Neuronal stem cell (in vitro differentiated cells): ENCODE measurements at regions not wholly inside any gene's neighbourhood (a gene's known extent, or its start where the extent isn't known, plus 50 kb on each side); places are given as distances from the start of the nearest gene placed in this dataset.

Source experiments
- DNase-seq: peaks from one replicate; pipeline ENCODE4 v3.0.0-alpha.2; 2013; ENCODE audit warnings: low spot score
- H2AFZ ChIP-seq: one replicate; pipeline ENCODE4 v1.6.1; 2013; ENCODE audit warnings: mild to moderate bottlenecking, low read length, inconsistent platforms
- H2AK5ac ChIP-seq: 2 replicates; pipeline ENCODE4 v1.6.1; 2013; ENCODE audit warnings: low read depth, mild to moderate bottlenecking, inconsistent platforms, low read length, moderate library complexity, mixed read lengths
- H2BK120ac ChIP-seq: 2 replicates; pipeline ENCODE4 v1.6.1; 2013; ENCODE audit warnings: low read depth, mild to moderate bottlenecking, inconsistent platforms, low read length, moderate library complexity, mixed read lengths
- H2BK12ac ChIP-seq: one replicate; pipeline ENCODE4 v1.6.1; 2013; ENCODE audit warnings: low read length, inconsistent platforms
- H2BK15ac ChIP-seq: 2 replicates; pipeline ENCODE4 v1.6.1; 2013; ENCODE audit warnings: mild to moderate bottlenecking, low read length, inconsistent platforms, mixed read lengths
- H2BK5ac ChIP-seq: one replicate; pipeline ENCODE4 v1.6.1; 2013; ENCODE audit warnings: inconsistent platforms, mild to moderate bottlenecking, low read length, moderate library complexity
- H3K14ac ChIP-seq: one replicate; pipeline ENCODE4 v1.6.1; 2013; ENCODE audit warnings: low read length, inconsistent platforms
- H3K18ac ChIP-seq: 2 replicates; pipeline ENCODE4 v1.6.1; 2013; ENCODE audit warnings: low read length, inconsistent platforms
- H3K23ac ChIP-seq: 2 replicates; pipeline ENCODE4 v1.6.1; 2013; ENCODE audit warnings: low read depth, mild to moderate bottlenecking, mixed read lengths, low read length, inconsistent platforms; ENCODE audit not compliant: poor library complexity
- H3K27ac ChIP-seq: replicated peaks from 3 replicates; pipeline ENCODE4 v1.5.1; 2013; ENCODE audit warnings: low read length, inconsistent platforms
- H3K27me3 ChIP-seq, 3 experiments: 2 replicates each; pipeline ENCODE4 v1.6.1; 2013; ENCODE audit warnings: low read length in 3 of 3, mild to moderate bottlenecking in 2 of 3, inconsistent platforms in 1 of 3, low read depth in 1 of 3, mixed read lengths in 1 of 3, moderate library complexity in 1 of 3; ENCODE audit not compliant: control insufficient read depth in 3 of 3, insufficient read depth in 3 of 3
- H3K36me3 ChIP-seq, 2 donors: replicated peaks in 1 of 2; 2 replicates each; pipeline ENCODE4 v1.6.1; 2013; ENCODE audit warnings: low read length in 2 of 2; ENCODE audit not compliant: control insufficient read depth in 2 of 2, insufficient read depth in 2 of 2
- H3K4ac ChIP-seq: 2 replicates; pipeline ENCODE4 v1.6.1; 2013; ENCODE audit warnings: inconsistent platforms, mild to moderate bottlenecking, low read length, moderate library complexity
- H3K4me1 ChIP-seq, 2 donors: 1 replicate in 1 of 2; 2 replicates in 1 of 2; pipeline ENCODE4 v1.6.1; 2013; ENCODE audit warnings: low read length in 2 of 2, low read depth in 1 of 2; ENCODE audit not compliant: control insufficient read depth in 2 of 2, insufficient read depth in 1 of 2
- H3K4me2 ChIP-seq: one replicate; pipeline ENCODE4 v1.6.1; 2013; ENCODE audit warnings: mild to moderate bottlenecking, low read length, inconsistent platforms; ENCODE audit not compliant: insufficient read depth, poor library complexity, severe bottlenecking
- H3K4me3 ChIP-seq, 2 donors: 2 replicates each; pipeline ENCODE4 v1.5.1; 2013; ENCODE audit warnings: low read length in 2 of 2, mild to moderate bottlenecking in 2 of 2, inconsistent platforms in 1 of 2, moderate library complexity in 1 of 2
- H3K79me1 ChIP-seq: one replicate; pipeline ENCODE4 v1.6.1; 2013; ENCODE audit warnings: low read depth, mild to moderate bottlenecking, inconsistent platforms, low read length, moderate library complexity
- H3K9ac ChIP-seq: one replicate; pipeline ENCODE4 v1.6.1; 2013; ENCODE audit warnings: mild to moderate bottlenecking, low read depth, low read length, inconsistent platforms; ENCODE audit not compliant: poor library complexity
- H3K9me3 ChIP-seq, 2 donors: replicated peaks in 1 of 2; 2 replicates each; pipeline versions ENCODE3 to v1.6.1; 2013; ENCODE audit warnings: low read length in 2 of 2, mild to moderate bottlenecking in 2 of 2, inconsistent platforms in 1 of 2, low read depth in 1 of 2, mixed read lengths in 1 of 2, moderate library complexity in 1 of 2; ENCODE audit not compliant: control insufficient read depth in 2 of 2, insufficient read depth in 1 of 2
- H4K8ac ChIP-seq: one replicate; pipeline ENCODE4 v1.6.1; 2013; ENCODE audit warnings: low read depth, mild to moderate bottlenecking, inconsistent platforms, low read length, moderate library complexity
- H4K91ac ChIP-seq: one replicate; pipeline ENCODE4 v1.6.1; 2013; ENCODE audit warnings: low read length, low read depth, mild to moderate bottlenecking, inconsistent platforms; ENCODE audit not compliant: poor library complexity
- WGBS, 2 donors: extraction: QIAGEN DNeasy Blood & Tissue Kit; methylation state at CpG; one replicate each; pipeline ENCODE4 v1.1.7; 2013; ENCODE audit warnings: missing lambda C conversion rate in 2 of 2, mixed read lengths in 1 of 2; ENCODE audit not compliant: insufficient read length in 2 of 2, insufficient replicate concordance in 1 of 2; ENCODE audit errors: extremely low coverage in 2 of 2; 5-methylcytosine and 5-hydroxymethylcytosine counted together

- H3K9ac ChIP-seq: no peak overlapping the region
- H3K18ac ChIP-seq: no peak overlapping the region
- H2AK5ac ChIP-seq: no peak overlapping the region
- no peaks in the 10 kb centered on the region for H3K36me3 ChIP-seq
- no peak for DNase-seq
- no peak overlapping the region for H3K4ac ChIP-seq
- no peaks in the 10 kb centered on the region for H3K79me1 ChIP-seq
- H3K27ac ChIP-seq: no peak overlapping the region
- no peaks in the 10 kb centered on the region for H3K9me3 ChIP-seq
- no peak overlapping the region for H2BK120ac ChIP-seq
- peaks cover 0 to 9% of the 10 kb centered on the region in 2 donors for H3K4me1 ChIP-seq
- no peak overlapping the region for H2AFZ ChIP-seq
- H4K8ac ChIP-seq: no peak overlapping the region
- no peak overlapping the region for H3K14ac ChIP-seq
- H3K4me3 ChIP-seq: no peak overlapping the region
- no peak overlapping the region for H3K23ac ChIP-seq
- H2BK15ac ChIP-seq: no peak overlapping the region
- no CpG with 5 or more reads among the region's 5 CpGs for WGBS, 2 donors
- H2BK5ac ChIP-seq: no peak overlapping the region
- no peak overlapping the region for H4K91ac ChIP-seq
- H3K4me2 ChIP-seq: no peak overlapping the region
- no peaks in the 10 kb centered on the region for H3K27me3 ChIP-seq
- no peak overlapping the region for H2BK12ac ChIP-seq
These were observed 389.8 kb downstream of the EMP1 start for GRCh38 chr12:13586361-13586760.

- H3K36me3 ChIP-seq: no peaks in the 10 kb centered on the region
- WGBS, 2 donors: no CpG with 5 or more reads among the region's 2 CpGs
These were observed 388.0 kb downstream of the EMP1 start for GRCh38 chr12:13584541-13584940.

GRCh38 chr12:13583630-13584029, 387.1 kb downstream of the EMP1 start:
- Histone ChIP-seq H3K27ac (no peak overlapping the region), H4K8ac (no peak overlapping the region), H3K23ac (no peak overlapping the region), H3K18ac (peak overlapping the region; percentile 20), H2AK5ac (no peak overlapping the region), H4K91ac (no peak overlapping the region), H3K9me3 (no peaks in the 10 kb centered on the region), H3K4me1 (peaks cover 0 to 9% of the 10 kb centered on the region in 2 donors), H3K9ac (no peak overlapping the region), H3K79me1 (no peaks in the 10 kb centered on the region), H2BK120ac (no peak overlapping the region), H2BK15ac (no peak overlapping the region), H3K4ac (no peak overlapping the region), H2AFZ (no peak overlapping the region), H3K4me3 (no peak overlapping the region), H3K36me3 (no peaks in the 10 kb centered on the region), H3K27me3 (no peaks in the 10 kb centered on the region), H3K14ac (no peak overlapping the region), H3K4me2 (no peak overlapping the region), H2BK5ac (no peak overlapping the region), H2BK12ac (no peak overlapping the region)
- no peak for DNase-seq
- no CpG with 5 or more reads among the region's 7 CpGs for WGBS, 2 donors

More at GRCh38 chr12:13584541-13584940, 388.0 kb downstream of the EMP1 start:
- Histone ChIP-seq H3K4me3 (no peak overlapping the region), H3K4ac (no peak overlapping the region), H2BK5ac (no peak overlapping the region), H3K23ac (no peak overlapping the region), H3K18ac (no peak overlapping the region), H3K4me1 (peaks cover 0 to 9% of the 10 kb centered on the region in 2 donors), H2BK12ac (no peak overlapping the region), H3K27me3 (no peaks in the 10 kb centered on the region), H3K9ac (no peak overlapping the region), H3K79me1 (no peaks in the 10 kb centered on the region), H3K27ac (no peak overlapping the region), H4K8ac (no peak overlapping the region), H3K4me2 (no peak overlapping the region), H3K14ac (no peak overlapping the region), H2AK5ac (no peak overlapping the region), H3K9me3 (no peaks in the 10 kb centered on the region), H4K91ac (no peak overlapping the region), H2AFZ (no peak overlapping the region), H2BK15ac (no peak overlapping the region), H2BK120ac (no peak overlapping the region)
- DNase-seq: no peak

- no peak overlapping the region for H3K23ac ChIP-seq
- WGBS, 2 donors: no CpG with 5 or more reads among the region's 4 CpGs
These were observed 385.9 kb downstream of the EMP1 start for GRCh38 chr12:13582421-13582820.

More at GRCh38 chr12:13582421-13582820, 385.9 kb downstream of the EMP1 start:
- Histone ChIP-seq H3K4me1 (peaks cover 0 to 6% of the 10 kb centered on the region in 2 donors), H3K9ac (no peak overlapping the region), H2BK5ac (no peak overlapping the region), H3K27ac (no peak overlapping the region), H2BK12ac (no peak overlapping the region), H3K4me2 (no peak overlapping the region), H3K14ac (no peak overlapping the region), H3K9me3 (no peaks in the 10 kb centered on the region), H3K4me3 (no peak overlapping the region), H3K4ac (no peak overlapping the region), H3K36me3 (no peaks in the 10 kb centered on the region), H2AK5ac (no peak overlapping the region), H4K91ac (no peak overlapping the region), H2BK15ac (no peak overlapping the region), H2AFZ (no peak overlapping the region), H2BK120ac (no peak overlapping the region), H3K18ac (no peak overlapping the region), H3K27me3 (no peaks in the 10 kb centered on the region), H3K79me1 (no peaks in the 10 kb centered on the region), H4K8ac (no peak overlapping the region)
- DNase-seq: no peak
